H1 (cell line): ENCODE measurements at regions not wholly inside any gene's neighbourhood (a gene's known extent, or its start where the extent isn't known, plus 50 kb on each side); places are given as distances from the start of the nearest gene placed in this dataset.

Experiments
- CTCF ChIA-PET: fragments of 300-600 bp; sonication (Branson Sonifier 250); formaldehyde crosslinking; loops from one replicate; lab custom pipeline; 2021; ENCODE audit not compliant: partially characterized antibody; lab: Charles Lee
- POLR2A ChIA-PET: fragments of 300-600 bp; sonication (Branson Sonifier 250); formaldehyde crosslinking; loops from one replicate; lab custom pipeline; 2021; ENCODE audit warnings: inconsistent platforms; ENCODE audit not compliant: partially characterized antibody; lab: Charles Lee
- DNase-seq, 2 experiments: peaks; one replicate each; pipeline versions ENCODE4 v3.0.0 to v3.0.0-alpha.2; 2010 to 2022; ENCODE audit warnings: low spot score in 2 of 2, low read depth in 1 of 2, mixed read lengths in 1 of 2
- FAIRE-seq: peaks from 2 replicates; lab custom pipeline; 2011; peaks lifted over from hg19 to GRCh38; lab: Jason Lieb, UNC
- H2AFZ ChIP-seq: 2 replicates; pipeline ENCODE4 v1.8.1; 2012; ENCODE audit warnings: low read length, inconsistent platforms
- H2AK5ac ChIP-seq: 2 replicates; pipeline ENCODE4 v1.6.1; 2013; ENCODE audit warnings: low read depth, low read length
- H2BK120ac ChIP-seq: replicated peaks from 2 replicates; pipeline ENCODE3; 2013; ENCODE audit warnings: low read depth, low read length, inconsistent platforms
- H2BK12ac ChIP-seq: 2 replicates; pipeline ENCODE4 v1.6.1; 2013; ENCODE audit warnings: low read depth, low read length
- H2BK15ac ChIP-seq: 2 replicates; pipeline ENCODE4 v1.6.1; 2013; ENCODE audit warnings: low read length
- H2BK20ac ChIP-seq: 2 replicates; pipeline ENCODE4 v1.6.1; 2013; ENCODE audit warnings: low read length
- H2BK5ac ChIP-seq: 2 replicates; pipeline ENCODE4 v1.6.1; 2013; ENCODE audit warnings: low read depth, low read length
- H3K14ac ChIP-seq: 2 replicates; pipeline ENCODE4 v1.6.1; 2013; ENCODE audit warnings: inconsistent platforms; ENCODE audit not compliant: insufficient read length
- H3K18ac ChIP-seq: 2 replicates; pipeline ENCODE4 v1.6.1; 2013; ENCODE audit warnings: low read length; ENCODE audit errors: extremely low read depth
- H3K23ac ChIP-seq: 2 replicates; pipeline ENCODE4 v1.6.1; 2013; ENCODE audit warnings: inconsistent platforms; ENCODE audit not compliant: insufficient read length
- H3K23me2 ChIP-seq: 2 replicates; pipeline ENCODE4 v1.6.1; 2013; ENCODE audit warnings: low read depth, low read length
- H3K27ac ChIP-seq: 2 replicates; pipeline ENCODE4 v1.6.1; 2011; ENCODE audit warnings: low read depth, low read length, inconsistent platforms
- H3K27me3 ChIP-seq, 4 experiments: replicated peaks in 1 of 4; 1 replicate in 1 of 4; 2 replicates in 3 of 4; pipeline versions ENCODE4 v1.6.1 to v1.8.1; 2011 to 2013; ENCODE audit warnings: low read length in 3 of 4, mild to moderate bottlenecking in 3 of 4, inconsistent platforms in 2 of 4, mixed read lengths in 2 of 4, moderate library complexity in 1 of 4; ENCODE audit not compliant: control insufficient read depth in 3 of 4, insufficient read depth in 3 of 4; ENCODE audit errors: extremely low read depth in 1 of 4
- H3K36me3 ChIP-seq, 4 experiments: 2 replicates each; pipeline versions ENCODE4 v1.6.1 to v1.8.1; 2011 to 2013; ENCODE audit warnings: mild to moderate bottlenecking in 4 of 4, low read length in 3 of 4, moderate library complexity in 2 of 4, control low read depth in 1 of 4, inconsistent platforms in 1 of 4; ENCODE audit not compliant: insufficient read depth in 4 of 4, control insufficient read depth in 2 of 4
- H3K4ac ChIP-seq: replicated peaks from 2 replicates; pipeline ENCODE3; 2013; ENCODE audit warnings: low read length, low read depth, mixed read lengths, inconsistent platforms; ENCODE audit not compliant: insufficient read length
- H3K4me1 ChIP-seq, 4 experiments: replicated peaks in 1 of 4; 1 replicate in 1 of 4; 2 replicates in 3 of 4; pipeline versions ENCODE4 v1.6.1 to v1.8.1; 2011 to 2013; ENCODE audit warnings: low read length in 3 of 4, inconsistent platforms in 2 of 4, mixed read lengths in 1 of 4; ENCODE audit not compliant: insufficient read depth in 4 of 4, control insufficient read depth in 3 of 4
- H3K4me2 ChIP-seq, 2 experiments: 2 replicates each; pipeline versions ENCODE4 v1.6.1 to v1.8.1; 2011 to 2013; ENCODE audit warnings: low read depth in 2 of 2, low read length in 2 of 2, control low read depth in 1 of 2, inconsistent platforms in 1 of 2, mild to moderate bottlenecking in 1 of 2; ENCODE audit not compliant: insufficient read depth in 1 of 2
- H3K4me3 ChIP-seq, 4 experiments: fragments of 200-600, 300-600 bp in 1 of 4; sonication (generic), shearing (Covaris generic), sonication (Bioruptor Twin) in 1 of 4; 2 replicates each; pipeline versions ENCODE4 v1.5.1 to v1.8.1; 2011 to 2016; ENCODE audit warnings: low read length in 4 of 4, low read depth in 3 of 4, control low read depth in 2 of 4, inconsistent platforms in 2 of 4, mild to moderate bottlenecking in 2 of 4, mixed read lengths in 1 of 4, moderate library complexity in 1 of 4; ENCODE audit not compliant: insufficient read depth in 2 of 4; ENCODE audit errors: extremely low read depth in 1 of 4
- H3K56ac ChIP-seq: replicated peaks from 2 replicates; pipeline ENCODE3; 2013; ENCODE audit warnings: low read depth, mild to moderate bottlenecking, mixed read lengths, low read length, inconsistent platforms; ENCODE audit not compliant: insufficient read length
- H3K79me1 ChIP-seq: 2 replicates; pipeline ENCODE4 v1.6.1; 2013; ENCODE audit warnings: low read depth, low read length, control low read depth
- H3K79me2 ChIP-seq, 2 experiments: 2 replicates each; pipeline versions ENCODE4 v1.6.1 to v1.8.1; 2012 to 2013; ENCODE audit warnings: low read length in 2 of 2, mild to moderate bottlenecking in 2 of 2, inconsistent platforms in 1 of 2; ENCODE audit not compliant: insufficient read depth in 2 of 2, control insufficient read depth in 1 of 2
- H3K9ac ChIP-seq, 4 experiments: replicated peaks in 1 of 4; 1 replicate in 1 of 4; 2 replicates in 3 of 4; pipeline versions ENCODE4 v1.6.1 to v1.8.1; 2011 to 2013; ENCODE audit warnings: low read depth in 3 of 4, low read length in 3 of 4, control low read depth in 2 of 4, mild to moderate bottlenecking in 2 of 4, moderate library complexity in 2 of 4, inconsistent platforms in 1 of 4; ENCODE audit errors: extremely low read depth in 1 of 4
- H3K9me3 ChIP-seq, 2 experiments: 2 replicates each; pipeline versions ENCODE4 v1.6.1 to v1.8.1; 2012 to 2013; ENCODE audit warnings: mild to moderate bottlenecking in 2 of 2, moderate library complexity in 2 of 2, control low read depth in 1 of 2, inconsistent platforms in 1 of 2, low read depth in 1 of 2, low read length in 1 of 2, mixed read lengths in 1 of 2; ENCODE audit not compliant: insufficient read depth in 2 of 2
- H4K20me1 ChIP-seq, 2 experiments: replicated peaks in 1 of 2; 2 replicates each; pipeline versions ENCODE3 to v1.8.1; 2011 to 2013; ENCODE audit warnings: inconsistent platforms in 2 of 2, low read length in 2 of 2, mild to moderate bottlenecking in 1 of 2; ENCODE audit not compliant: insufficient read depth in 2 of 2, control insufficient read depth in 1 of 2
- H4K5ac ChIP-seq: 2 replicates; pipeline ENCODE4 v1.6.1; 2013; ENCODE audit warnings: low read length, low read depth, mixed read lengths, inconsistent platforms; ENCODE audit not compliant: insufficient read length
- H4K8ac ChIP-seq: 2 replicates; pipeline ENCODE4 v1.8.0; 2013; ENCODE audit warnings: mild to moderate bottlenecking, moderate library complexity, low read length, inconsistent platforms; ENCODE audit not compliant: insufficient read depth; ENCODE audit errors: extremely low read depth
- H4K91ac ChIP-seq: replicated peaks from 2 replicates; pipeline ENCODE3; 2013; ENCODE audit warnings: low read length, mixed read lengths, inconsistent platforms; ENCODE audit not compliant: insufficient read length
- ATF2 ChIP-seq: IDR thresholded peaks from 2 replicates; pipeline ENCODE4 v1.6.1; 2012; ENCODE audit warnings: low read length, inconsistent platforms
- BACH1 ChIP-seq: IDR thresholded peaks from 2 replicates; pipeline ENCODE4 v1.6.1; 2012; ENCODE audit warnings: low read length, improper control_type of control experiment
- CBX8 ChIP-seq: fragments of 300-800, 300-1000 bp; sonication (generic); IDR thresholded peaks from 2 replicates; pipeline ENCODE4 v1.7.1; 2016; ENCODE audit warnings: low read depth, low read length, borderline replicate concordance
- CEBPB ChIP-seq: IDR thresholded peaks from 2 replicates; pipeline ENCODE4 v1.6.1; 2012; ENCODE audit warnings: low read depth, low read length
- FOSL1 ChIP-seq: IDR thresholded peaks from 2 replicates; pipeline ENCODE4 v1.6.1; 2011; ENCODE audit warnings: mild to moderate bottlenecking, low read depth, low read length, moderate library complexity; ENCODE audit not compliant: insufficient read depth
- RAD21 ChIP-seq, 2 experiments: IDR thresholded peaks in 1 of 2; conservative IDR thresholded peaks in 1 of 2; 2 replicates each; pipeline ENCODE4 v1.6.1; 2011; ENCODE audit warnings: low read depth in 2 of 2, low read length in 2 of 2, improper control_type of control experiment in 1 of 2, inconsistent platforms in 1 of 2, mild to moderate bottlenecking in 1 of 2, moderate library complexity in 1 of 2
- SUZ12 ChIP-seq: fragments of 200-600 bp; sonication (generic); IDR thresholded peaks from 2 replicates; pipeline ENCODE4 v1.6.1; 2012; ENCODE audit warnings: mild to moderate bottlenecking, inconsistent platforms, low read length, moderate library complexity, mixed read lengths
- TAF1 ChIP-seq: IDR thresholded peaks from 2 replicates; pipeline ENCODE4 v1.6.1; 2011; ENCODE audit warnings: mild to moderate bottlenecking, low read depth, low read length
- TBP ChIP-seq: IDR thresholded peaks from 2 replicates; pipeline ENCODE4 v1.6.1; 2011; ENCODE audit warnings: low read depth, low read length, improper control_type of control experiment
- TCF12 ChIP-seq: IDR thresholded peaks from 2 replicates; pipeline ENCODE4 v1.6.1; 2011; ENCODE audit warnings: low read depth, mild to moderate bottlenecking, low read length
- USF2 ChIP-seq: IDR thresholded peaks from 2 replicates; pipeline ENCODE4 v1.6.1; 2011; ENCODE audit warnings: low read length, improper control_type of control experiment
- ZNF274 ChIP-seq: IDR thresholded peaks from 2 replicates; pipeline ENCODE4 v1.7.0; 2012; ENCODE audit warnings: low read length, borderline replicate concordance; ENCODE audit errors: extremely low read depth
- WGBS, 2 experiments: shearing (Covaris generic) in 1 of 2; methylation state at CpG; one replicate each; pipeline versions ENCODE4 v1.1.6 to v1.1.7; 2013 to 2015; ENCODE audit warnings: low lambda C conversion rate in 2 of 2, mixed read lengths in 2 of 2, inconsistent platforms in 1 of 2, low coverage in 1 of 2, missing lambda C conversion rate in 1 of 2; ENCODE audit not compliant: insufficient replicate concordance in 2 of 2, insufficient coverage in 1 of 2, insufficient read length in 1 of 2; ENCODE audit errors: extremely low coverage in 1 of 2, missing lambda C conversion rate in 1 of 2; 5-methylcytosine and 5-hydroxymethylcytosine counted together

- Histone ChIP-seq H2BK12ac (no peak overlapping the region), H4K91ac (no peak overlapping the region)
- CTCF ChIA-PET: interaction anchor here (1.6 kb wide), 1 partner anchor 14 kb away, joined by 4 read pairs; no protein-coding TSS in a partner anchor
- TF ChIP-seq TCF12 (no peak), TAF1 (no peak), BACH1 (no peak), CEBPB (no peak), USF2 (no peak), ZNF274 (no peak), SUZ12 (no peak), TBP (no peak), CBX8 (no peak), FOSL1 (no peak), ATF2 (no peak), RAD21 (IDR thresholded peaks at IDR 0.05 in 1 of 2, conservative IDR thresholded peaks at IDR 0.05 in 1 of 2; ENCODE audit: low read depth in 2 of 2, low read length in 2 of 2) (no peak)
Measured at GRCh38 chr6:122265755-122266154, 133.7 kb upstream of the HSF2 start.

More at GRCh38 chr6:122265755-122266154, 133.7 kb upstream of the HSF2 start:
- Histone ChIP-seq H2AK5ac (no peak overlapping the region), H3K4me2 (no peak overlapping the region), H2BK120ac (no peak overlapping the region), H3K4ac (no peak overlapping the region), H4K5ac (no peak overlapping the region), H3K23me2 (no peaks in the 10 kb centered on the region), H3K23ac (no peak overlapping the region), H2BK20ac (no peak overlapping the region), H2BK15ac (no peak overlapping the region), H4K20me1 (no peaks in the 10 kb centered on the region), H3K27me3 (no peaks in the 10 kb centered on the region), H3K36me3 (peaks cover 0 to 7% (median 1%) of the 10 kb centered on the region in 4 experiments; a peak in 1 of 8 replicates), H3K79me2 (no peaks in the 10 kb centered on the region), H3K79me1 (no peaks in the 10 kb centered on the region), H3K9me3 (peaks cover 7 to 9% of the 10 kb centered on the region in 2 experiments; a peak in 3 of 4 replicates), H2BK5ac (no peak overlapping the region), H3K56ac (no peak overlapping the region), H3K4me3 (no peak overlapping the region), H3K14ac (no peak overlapping the region), H2AFZ (no peak overlapping the region), H3K27ac (no peak overlapping the region), H3K9ac (no peak overlapping the region), H3K18ac (no peak overlapping the region), H3K4me1 (peaks cover 0 to 10% (median under 1%) of the 10 kb centered on the region in 4 experiments; a peak in 1 of 7 replicates), H4K8ac (no peak overlapping the region)
- WGBS, 2 experiments: 79% methylated on average over 1 of the region's 1 CpG; no CpG with 5 or more reads in 1 of the 2 experiments
- POLR2A ChIA-PET: no interaction called here
- FAIRE-seq: no peak
- DNase-seq: no peak
